Astrocyte of the cerebellum (primary cell): ENCODE measurements at regions not wholly inside any gene's neighbourhood (a gene's known extent, or its start where the extent isn't known, plus 50 kb on each side); places are given as distances from the start of the nearest gene placed in this dataset.
"Not testable (repeated sequence)": the region's sequence is repeated elsewhere in the genome, so short reads cannot be mapped to it uniquely, and the experiment has no call there.

ENCODE experiments used
- DNase-seq: peaks from one replicate; pipeline ENCODE4 v3.0.0-alpha.2; 2011; ENCODE audit warnings: low read depth
- H3K4me3 ChIP-seq: 2 replicates; pipeline ENCODE4 v1.5.1; 2011; ENCODE audit warnings: mild to moderate bottlenecking, low read depth, low read length, moderate library complexity
- in situ Hi-C: cut with HindIII; loops from 2 replicates; pipeline ENCODE4 v1.10.0; 2017; ENCODE audit warnings: low sequenced_read_pairs
- TF ChIP-seq, protein P1 (sequence below): IDR thresholded peaks from 2 replicates; pipeline ENCODE4 v1.5.1; 2012; ENCODE audit warnings: low read length, low read depth, moderate library complexity, mild to moderate bottlenecking; ENCODE audit errors: missing control alignments

DNA sequence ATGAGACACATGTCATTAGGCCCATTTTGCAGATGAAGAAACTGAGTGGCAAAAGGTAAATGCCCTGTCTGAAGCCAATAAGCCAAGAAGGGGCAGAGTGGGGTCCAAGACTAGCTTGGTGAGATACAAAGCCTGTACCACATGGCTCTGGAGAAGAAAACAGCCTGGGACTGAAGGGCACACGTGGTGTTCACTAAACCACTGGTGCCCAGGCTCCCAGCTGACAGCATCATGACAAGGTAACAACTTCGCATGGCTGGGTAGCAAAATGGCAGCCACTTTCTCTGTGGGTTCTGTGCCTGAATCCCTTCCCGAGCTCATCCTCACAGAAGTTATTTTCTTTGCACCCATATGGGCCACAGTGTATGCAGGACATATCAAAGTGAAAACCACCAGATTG, 229.6 kb downstream of the RAB11FIP2 start:
- no peak overlapping the region for H3K4me3 ChIP-seq
- TF ChIP-seq, protein P1, sequence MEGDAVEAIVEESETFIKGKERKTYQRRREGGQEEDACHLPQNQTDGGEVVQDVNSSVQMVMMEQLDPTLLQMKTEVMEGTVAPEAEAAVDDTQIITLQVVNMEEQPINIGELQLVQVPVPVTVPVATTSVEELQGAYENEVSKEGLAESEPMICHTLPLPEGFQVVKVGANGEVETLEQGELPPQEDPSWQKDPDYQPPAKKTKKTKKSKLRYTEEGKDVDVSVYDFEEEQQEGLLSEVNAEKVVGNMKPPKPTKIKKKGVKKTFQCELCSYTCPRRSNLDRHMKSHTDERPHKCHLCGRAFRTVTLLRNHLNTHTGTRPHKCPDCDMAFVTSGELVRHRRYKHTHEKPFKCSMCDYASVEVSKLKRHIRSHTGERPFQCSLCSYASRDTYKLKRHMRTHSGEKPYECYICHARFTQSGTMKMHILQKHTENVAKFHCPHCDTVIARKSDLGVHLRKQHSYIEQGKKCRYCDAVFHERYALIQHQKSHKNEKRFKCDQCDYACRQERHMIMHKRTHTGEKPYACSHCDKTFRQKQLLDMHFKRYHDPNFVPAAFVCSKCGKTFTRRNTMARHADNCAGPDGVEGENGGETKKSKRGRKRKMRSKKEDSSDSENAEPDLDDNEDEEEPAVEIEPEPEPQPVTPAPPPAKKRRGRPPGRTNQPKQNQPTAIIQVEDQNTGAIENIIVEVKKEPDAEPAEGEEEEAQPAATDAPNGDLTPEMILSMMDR = no peak
- DNase-seq = no peak
- in situ Hi-C loops = no loop called here

DNA sequence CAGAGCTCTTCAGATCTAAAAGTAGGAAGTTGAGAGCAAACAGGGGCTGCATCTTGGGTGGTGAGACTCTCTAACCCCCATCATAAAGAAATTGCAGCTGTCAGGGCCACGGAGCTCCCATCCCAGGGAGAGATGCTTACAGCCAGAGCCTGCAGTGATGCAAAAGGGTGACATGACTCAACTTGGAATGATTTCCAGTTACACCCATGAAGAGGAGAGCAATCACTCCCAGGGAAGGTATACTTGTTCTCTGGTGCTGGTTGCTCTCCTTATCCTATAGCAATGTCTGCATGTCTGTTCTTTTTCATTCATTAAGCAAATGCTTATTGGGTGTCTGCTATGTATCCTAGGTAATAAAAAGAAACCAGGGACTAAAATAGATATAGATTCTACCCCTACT, 228.0 kb downstream of the RAB11FIP2 start:
- in situ Hi-C loops = no loop called here
- H3K4me3 ChIP-seq = no peak overlapping the region
- TF ChIP-seq, protein P1 = no peak
- DNase-seq = no peak

DNA sequence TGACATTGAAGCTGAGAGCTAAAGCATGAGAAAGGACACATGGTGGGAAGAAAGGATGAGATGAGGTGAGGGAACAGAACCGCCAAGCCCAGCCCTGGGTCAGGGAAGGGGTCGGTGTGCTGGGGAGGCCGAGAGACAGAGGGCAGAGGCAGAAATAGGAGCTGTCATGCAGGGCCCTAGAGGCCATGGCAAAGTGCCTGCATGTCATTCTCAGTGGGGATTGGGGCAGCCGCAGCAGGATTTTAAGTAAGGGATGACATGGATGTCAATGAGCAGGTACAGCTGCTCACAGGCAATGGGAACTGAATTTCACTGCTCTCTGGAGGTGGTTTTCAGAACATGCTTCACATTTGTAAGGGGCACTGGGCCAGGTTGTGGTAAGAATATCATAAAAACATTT, 227.4 kb downstream of the RAB11FIP2 start:
- no peak overlapping the region for H3K4me3 ChIP-seq
- DNase-seq = no peak
- TF ChIP-seq, protein P1 = no peak
- in situ Hi-C loops = no loop called here

DNA sequence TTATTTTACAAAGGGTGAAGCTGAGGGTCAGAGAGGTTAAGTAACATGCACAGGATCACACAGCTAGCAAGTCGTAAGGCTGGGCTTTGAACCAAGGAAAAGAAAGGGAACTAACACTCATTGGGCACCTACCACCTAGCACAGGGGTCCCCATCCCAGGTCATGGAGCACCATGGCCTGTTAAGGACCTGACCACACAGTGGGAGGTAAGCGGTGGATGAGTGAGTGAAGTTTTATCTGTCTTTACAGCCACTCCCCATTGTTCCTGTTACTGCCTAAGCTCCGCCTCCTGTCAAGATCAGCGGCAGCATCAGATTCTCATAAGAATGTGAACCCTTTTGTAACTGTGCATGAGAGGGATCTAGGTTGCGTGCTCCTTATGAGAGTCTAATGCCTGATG, 222.8 kb downstream of the RAB11FIP2 start:
- H3K4me3 ChIP-seq = no peak overlapping the region
- in situ Hi-C loops = loop anchor here (10.0 kb wide), 1 partner anchor 49 kb away; no protein-coding TSS in a partner anchor
- DNase-seq = no peak
- TF ChIP-seq, protein P1 = no peak

DNA sequence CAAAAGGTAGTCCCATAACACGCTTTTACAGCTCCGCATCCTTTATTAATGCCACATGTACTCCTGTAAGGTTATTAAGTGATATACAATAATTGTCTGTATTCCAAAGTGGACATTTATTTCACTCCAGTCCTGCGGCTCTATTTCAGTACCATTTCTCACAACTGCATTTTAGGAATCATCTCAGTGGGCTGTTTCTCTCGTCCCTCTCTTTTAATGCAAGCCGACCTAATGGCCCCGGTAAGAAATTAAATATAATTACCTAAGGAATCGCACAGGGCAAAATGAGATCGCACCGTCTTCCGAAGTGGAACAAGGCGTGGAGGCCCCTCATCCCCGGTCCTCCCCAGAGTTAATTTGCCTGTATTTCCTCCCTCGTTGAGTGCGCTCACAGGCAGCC, 216.5 kb downstream of the RAB11FIP2 start:
- no peak for DNase-seq
- H3K4me3 ChIP-seq = no peak overlapping the region
- in situ Hi-C loops = no loop called here
- TF ChIP-seq, protein P1 = no peak

DNA sequence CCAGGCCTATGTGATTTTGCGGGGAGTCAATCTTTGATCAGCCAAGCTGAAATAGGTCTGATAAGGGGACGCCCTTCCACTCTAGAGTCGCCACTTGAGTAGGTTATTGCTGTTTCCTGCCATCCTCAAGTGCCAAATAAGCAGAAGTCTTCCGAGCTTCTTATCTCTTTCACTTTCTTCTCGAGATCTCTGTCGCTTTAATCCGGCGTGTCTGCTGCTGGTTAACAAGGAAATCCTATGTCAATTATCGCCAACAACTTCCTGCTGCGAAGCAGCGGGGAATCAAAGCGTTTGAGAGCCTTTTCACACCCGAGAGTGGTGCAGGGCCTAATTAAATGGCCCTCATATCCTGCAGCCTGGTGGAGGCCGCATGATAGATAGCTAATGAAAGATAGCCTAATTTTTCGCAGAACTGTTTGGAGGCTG, 215.9 kb downstream of the RAB11FIP2 start:
- H3K4me3 ChIP-seq = no peak overlapping the region
- TF ChIP-seq, protein P1 = no peak
- in situ Hi-C loops = no loop called here
- DNase-seq = no peak

DNA sequence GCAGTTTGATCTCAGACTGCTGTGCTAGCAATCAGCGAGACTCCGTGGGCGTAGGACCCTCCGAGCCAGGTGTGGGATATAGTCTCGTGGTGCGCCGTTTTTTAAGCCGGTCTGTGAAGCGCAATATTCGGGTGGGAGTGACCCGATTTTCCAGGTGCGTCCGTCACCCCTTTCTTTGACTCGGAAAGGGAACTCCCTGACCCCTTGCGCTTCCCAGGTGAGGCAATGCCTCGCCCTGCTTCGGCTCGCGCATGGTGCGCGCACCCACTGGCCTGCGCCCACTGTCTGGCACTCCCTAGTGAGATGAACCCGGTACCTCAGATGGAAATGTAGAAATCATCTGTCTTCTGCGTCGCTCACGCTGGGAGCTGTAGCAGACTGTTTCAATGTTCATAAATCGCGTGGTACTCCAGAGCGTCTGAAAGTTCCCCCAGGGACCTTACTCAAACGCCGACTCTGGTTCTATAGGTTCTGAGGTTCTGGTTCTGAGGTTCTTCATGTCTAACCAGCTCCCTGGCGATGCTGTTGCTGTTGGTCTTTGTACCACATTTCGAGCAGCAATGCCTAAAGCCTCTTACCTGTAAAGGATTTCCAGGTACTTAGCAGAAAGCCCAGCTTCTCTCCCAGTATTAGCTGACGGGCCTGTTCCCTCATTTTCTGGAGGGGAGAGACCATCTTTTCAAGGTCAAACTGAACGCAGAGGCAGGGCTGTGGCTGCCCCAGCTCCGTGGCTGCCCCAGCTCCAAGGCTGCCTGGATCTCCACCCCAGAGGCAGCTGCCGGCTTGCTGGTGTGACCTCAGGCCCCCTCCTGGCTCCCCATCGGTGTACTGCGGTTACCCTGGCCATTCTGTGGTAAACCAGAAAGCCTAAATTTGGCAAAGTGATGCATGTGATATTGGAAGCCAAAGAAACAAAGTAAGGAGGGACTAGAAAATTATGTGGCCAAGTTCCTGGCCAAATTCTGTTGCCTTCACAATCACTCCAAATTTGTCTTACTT, 207.9 kb downstream of the RAB11FIP2 start:
- H3K4me3 ChIP-seq, DNase-seq, in situ Hi-C loops: not testable (repeated sequence)

DNA sequence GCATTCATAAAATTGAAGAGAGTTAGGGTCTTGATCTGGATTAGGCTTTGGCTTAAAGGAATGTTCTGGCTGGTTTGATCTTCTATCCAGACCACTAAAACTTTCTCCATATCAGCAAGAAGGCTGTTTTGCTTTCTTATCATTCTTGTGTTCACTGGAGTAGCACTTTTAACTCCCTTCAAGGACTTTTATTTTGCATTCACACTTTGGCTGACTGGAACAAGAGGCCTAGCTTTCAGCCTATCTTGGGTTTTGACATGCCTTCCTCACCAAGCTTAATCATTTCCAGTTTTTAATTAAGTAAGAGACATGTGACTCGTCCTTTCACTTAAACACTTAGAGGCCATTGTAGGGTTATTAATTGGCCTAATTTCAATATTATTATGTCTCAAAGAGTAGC, 190.3 kb downstream of the RAB11FIP2 start:
- in situ Hi-C loops, DNase-seq: not testable (repeated sequence)

More for the DNA sequence above, 190.3 kb downstream of the RAB11FIP2 start:
- not testable (repeated sequence) for H3K4me3 ChIP-seq
